PFSK-1 (cell line): ENCODE measurements at regions not wholly inside any gene's neighbourhood (a gene's known extent, or its start where the extent isn't known, plus 50 kb on each side); places are given as distances from the start of the nearest gene placed in this dataset.

Experiments used
- POLR2AphosphoS5 ChIP-seq: IDR thresholded peaks from 2 replicates; pipeline ENCODE4 v1.6.1; 2012; ENCODE audit warnings: low read depth, mild to moderate bottlenecking, control low read depth, low read length, moderate library complexity
- SIN3A ChIP-seq: IDR thresholded peaks from 2 replicates; pipeline ENCODE4 v1.6.1; 2012; ENCODE audit warnings: mild to moderate bottlenecking, low read length, moderate library complexity, borderline replicate concordance; ENCODE audit not compliant: insufficient read depth
- TAF1 ChIP-seq: IDR thresholded peaks from 2 replicates; pipeline ENCODE4 v1.6.1; 2012; ENCODE audit warnings: low read length, control low read depth, borderline replicate concordance; ENCODE audit not compliant: insufficient read depth

DNA sequence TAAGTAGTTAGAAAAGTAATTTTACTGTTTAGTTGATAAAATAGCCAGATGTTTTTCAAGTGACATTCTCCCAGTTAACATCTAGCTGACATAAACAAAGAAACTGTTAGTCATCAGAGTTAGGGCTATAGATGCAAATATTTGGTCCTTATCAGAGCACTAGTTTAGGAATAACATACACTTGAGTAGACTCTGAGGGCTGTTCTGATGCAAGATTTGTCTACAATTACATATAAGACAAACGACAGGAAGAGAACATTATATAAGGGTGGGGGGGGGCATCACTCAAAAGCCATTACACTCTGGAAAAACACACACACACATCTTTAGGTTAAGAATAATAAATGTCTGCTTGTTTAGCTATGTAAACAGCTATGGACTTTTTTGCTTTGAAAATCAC lies 554.4 kb upstream of the LRRTM1 start:
- TF ChIP-seq POLR2AphosphoS5 = no peak
- TF ChIP-seq SIN3A = no peak
- TF ChIP-seq TAF1 = no peak
